PFSK-1 (cell line): ENCODE measurements at regions not wholly inside any gene's neighbourhood (a gene's known extent, or its start where the extent isn't known, plus 50 kb on each side); places are given as distances from the start of the nearest gene placed in this dataset.

Source experiments
- FOXP2 ChIP-seq: optimal IDR thresholded peaks from 2 replicates; pipeline ENCODE3; 2011; ENCODE audit warnings: borderline replicate concordance, control low read depth, inconsistent platforms; ENCODE audit not compliant: insufficient read depth; ENCODE audit errors: extremely low read length, extremely low read depth
- POLR2AphosphoS5 ChIP-seq: IDR thresholded peaks from 2 replicates; pipeline ENCODE4 v1.6.1; 2012; ENCODE audit warnings: low read depth, mild to moderate bottlenecking, control low read depth, low read length, moderate library complexity
- SIN3A ChIP-seq: IDR thresholded peaks from 2 replicates; pipeline ENCODE4 v1.6.1; 2012; ENCODE audit warnings: mild to moderate bottlenecking, low read length, moderate library complexity, borderline replicate concordance; ENCODE audit not compliant: insufficient read depth
- TAF1 ChIP-seq: IDR thresholded peaks from 2 replicates; pipeline ENCODE4 v1.6.1; 2012; ENCODE audit warnings: low read length, control low read depth, borderline replicate concordance; ENCODE audit not compliant: insufficient read depth
- TF ChIP-seq, protein P1 (sequence below), 2 experiments: IDR thresholded peaks; 2 replicates each; pipeline versions ENCODE4 v1.6.1 to v1.8.0; 2011 to 2012; ENCODE audit warnings: low read depth in 2 of 2, low read length in 2 of 2, control low read depth in 1 of 2, inconsistent platforms in 1 of 2, mild to moderate bottlenecking in 1 of 2, moderate library complexity in 1 of 2; ENCODE audit not compliant: insufficient read depth in 1 of 2

DNA sequence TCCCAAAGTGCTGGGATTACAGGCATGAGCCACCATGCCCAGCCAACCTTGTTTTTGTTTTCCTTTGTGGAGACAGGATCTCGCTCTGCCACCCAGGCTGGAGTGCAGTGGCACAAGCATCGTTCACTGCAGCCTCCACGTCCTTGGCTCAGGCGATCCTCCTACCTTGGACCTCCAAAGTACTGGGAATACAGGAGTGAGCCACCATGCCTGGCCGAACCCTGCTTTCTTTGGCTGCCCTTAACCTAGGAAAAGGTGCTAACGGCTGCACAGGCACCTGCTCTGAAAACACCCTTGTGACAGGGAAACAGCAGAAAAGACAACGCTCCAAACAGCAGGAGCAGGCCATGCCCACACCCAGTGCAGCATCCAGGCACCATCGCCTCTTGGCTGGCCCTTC lies 71.9 kb downstream of the OAT start:
- TF ChIP-seq POLR2AphosphoS5 (no peak), TAF1 (no peak), FOXP2 (no peak), SIN3A (no peak)
- TF ChIP-seq, protein P1, sequence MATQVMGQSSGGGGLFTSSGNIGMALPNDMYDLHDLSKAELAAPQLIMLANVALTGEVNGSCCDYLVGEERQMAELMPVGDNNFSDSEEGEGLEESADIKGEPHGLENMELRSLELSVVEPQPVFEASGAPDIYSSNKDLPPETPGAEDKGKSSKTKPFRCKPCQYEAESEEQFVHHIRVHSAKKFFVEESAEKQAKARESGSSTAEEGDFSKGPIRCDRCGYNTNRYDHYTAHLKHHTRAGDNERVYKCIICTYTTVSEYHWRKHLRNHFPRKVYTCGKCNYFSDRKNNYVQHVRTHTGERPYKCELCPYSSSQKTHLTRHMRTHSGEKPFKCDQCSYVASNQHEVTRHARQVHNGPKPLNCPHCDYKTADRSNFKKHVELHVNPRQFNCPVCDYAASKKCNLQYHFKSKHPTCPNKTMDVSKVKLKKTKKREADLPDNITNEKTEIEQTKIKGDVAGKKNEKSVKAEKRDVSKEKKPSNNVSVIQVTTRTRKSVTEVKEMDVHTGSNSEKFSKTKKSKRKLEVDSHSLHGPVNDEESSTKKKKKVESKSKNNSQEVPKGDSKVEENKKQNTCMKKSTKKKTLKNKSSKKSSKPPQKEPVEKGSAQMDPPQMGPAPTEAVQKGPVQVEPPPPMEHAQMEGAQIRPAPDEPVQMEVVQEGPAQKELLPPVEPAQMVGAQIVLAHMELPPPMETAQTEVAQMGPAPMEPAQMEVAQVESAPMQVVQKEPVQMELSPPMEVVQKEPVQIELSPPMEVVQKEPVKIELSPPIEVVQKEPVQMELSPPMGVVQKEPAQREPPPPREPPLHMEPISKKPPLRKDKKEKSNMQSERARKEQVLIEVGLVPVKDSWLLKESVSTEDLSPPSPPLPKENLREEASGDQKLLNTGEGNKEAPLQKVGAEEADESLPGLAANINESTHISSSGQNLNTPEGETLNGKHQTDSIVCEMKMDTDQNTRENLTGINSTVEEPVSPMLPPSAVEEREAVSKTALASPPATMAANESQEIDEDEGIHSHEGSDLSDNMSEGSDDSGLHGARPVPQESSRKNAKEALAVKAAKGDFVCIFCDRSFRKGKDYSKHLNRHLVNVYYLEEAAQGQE (IDR thresholded peaks at IDR 0.05; ENCODE audit: insufficient read depth in 1 of 2, low read depth in 2 of 2, low read length in 2 of 2): no peak

DNA sequence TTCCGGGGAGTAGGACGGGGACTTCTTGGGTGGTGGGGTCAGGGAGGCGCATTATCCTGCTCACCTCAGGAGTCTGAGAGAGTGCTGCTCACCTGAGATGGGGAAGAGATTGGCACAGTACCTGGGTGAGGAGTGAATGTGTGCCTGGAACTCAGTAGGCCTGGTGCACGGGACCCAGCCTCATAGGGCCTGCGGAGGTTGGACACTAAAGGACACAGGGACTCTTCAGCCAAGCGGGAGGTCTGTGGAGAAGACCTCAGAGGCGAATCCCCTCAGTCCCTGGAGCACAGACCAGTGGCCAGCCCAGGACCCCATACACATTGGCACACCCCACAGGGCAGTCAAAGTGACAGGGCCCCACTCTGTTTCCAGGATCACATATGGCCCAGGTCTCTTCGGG lies 73.2 kb downstream of the OAT start:
- TF ChIP-seq POLR2AphosphoS5: no peak
- TF ChIP-seq TAF1: no peak
- no peak for TF ChIP-seq SIN3A
- TF ChIP-seq, protein P1 (IDR thresholded peaks at IDR 0.05; ENCODE audit: insufficient read depth in 1 of 2, low read depth in 2 of 2, low read length in 2 of 2): no peak
- TF ChIP-seq FOXP2: no peak

DNA sequence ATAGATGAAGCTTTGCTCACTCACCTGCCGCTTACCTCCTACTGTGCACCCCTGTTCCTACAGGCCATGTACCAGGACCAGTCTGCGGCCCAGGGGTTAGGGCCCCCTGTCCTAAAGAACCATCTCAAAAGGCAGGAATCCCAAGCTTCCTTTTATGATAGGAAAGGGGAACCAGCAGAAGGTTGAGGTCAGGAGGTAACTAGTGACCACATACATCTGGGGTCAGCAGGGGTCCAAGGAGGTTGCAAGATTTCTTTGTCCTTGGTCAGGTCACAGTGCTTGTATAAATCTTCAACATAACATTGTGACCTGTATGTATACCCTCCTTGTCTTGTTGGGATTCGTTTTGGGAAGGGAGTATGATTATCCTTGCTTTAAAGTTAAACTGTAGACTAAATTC lies 73.8 kb downstream of the OAT start:
- no peak for TF ChIP-seq SIN3A
- no peak for TF ChIP-seq FOXP2
- no peak for TF ChIP-seq POLR2AphosphoS5
- TF ChIP-seq, protein P1 (IDR thresholded peaks at IDR 0.05; ENCODE audit: insufficient read depth in 1 of 2, low read depth in 2 of 2, low read length in 2 of 2): no peak
- TF ChIP-seq TAF1: no peak

DNA sequence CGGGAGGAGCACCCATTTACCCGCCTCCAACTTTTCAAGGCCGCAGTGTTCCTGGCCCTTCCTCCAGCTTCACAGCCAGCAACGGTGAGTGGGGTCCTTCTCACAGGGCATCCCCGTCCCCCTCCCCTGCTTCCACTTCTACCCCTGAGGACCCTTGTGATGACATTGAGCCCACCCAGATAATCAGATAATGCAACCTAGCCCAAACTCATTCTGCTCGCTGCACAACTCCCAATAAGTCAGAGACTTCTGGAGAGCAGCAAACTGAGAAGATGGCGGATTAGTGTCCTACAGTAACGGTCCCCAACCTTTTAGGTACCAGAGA lies 74.5 kb downstream of the OAT start:
- TF ChIP-seq FOXP2 (no peak), TAF1 (no peak), SIN3A (no peak), POLR2AphosphoS5 (no peak)
- TF ChIP-seq, protein P1 (IDR thresholded peaks at IDR 0.05; ENCODE audit: insufficient read depth in 1 of 2, low read depth in 2 of 2, low read length in 2 of 2): no peak
